Right lung (tissue), 2 donors: ENCODE measurements at regions not wholly inside any gene's neighbourhood (a gene's known extent, or its start where the extent isn't known, plus 50 kb on each side); places are given as distances from the start of the nearest gene placed in this dataset.
A peak's percentile ranks its signal among the peaks of the same experiment; 100 is the strongest.
"Not testable (repeated sequence)": the region's sequence is repeated elsewhere in the genome, so short reads cannot be mapped to it uniquely, and the experiment has no call there.

ENCODE experiments used
- DNase-seq, 2 donors: peaks; one replicate each; pipeline ENCODE4 v3.0.0-alpha.2; 2013

DNA sequence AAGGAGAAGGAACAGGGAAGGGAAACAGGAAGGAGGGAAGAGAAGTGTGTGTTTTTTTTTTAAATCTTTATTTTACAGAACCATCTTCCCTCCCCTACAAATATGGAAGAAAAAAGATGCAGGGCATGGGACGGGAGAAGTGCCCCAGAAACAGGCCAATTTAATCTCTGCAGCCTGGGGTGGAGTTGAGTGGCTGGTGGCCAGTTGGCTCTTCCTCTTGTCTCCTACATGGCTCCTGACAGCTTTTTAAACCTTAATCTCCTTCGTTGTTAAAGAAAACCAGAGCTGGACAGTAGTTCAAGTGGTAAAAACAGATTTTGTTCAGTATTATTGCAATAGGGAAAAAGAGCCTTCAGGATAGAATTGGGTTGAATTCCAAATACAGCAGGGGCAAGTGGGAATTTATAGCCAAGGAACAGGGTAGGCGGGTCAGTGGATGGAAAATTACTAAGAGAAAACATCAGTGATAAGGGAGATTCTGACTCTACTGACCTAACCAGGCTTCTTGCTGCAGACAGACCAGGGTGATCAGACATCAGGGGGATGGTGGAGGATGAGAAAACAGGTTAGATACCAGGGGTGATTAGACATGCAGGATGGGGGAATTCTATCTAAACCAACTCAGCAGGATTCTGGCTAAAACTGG lies 125.1 kb upstream of the CLINT1 start:
- DNase-seq, result no peak

DNA sequence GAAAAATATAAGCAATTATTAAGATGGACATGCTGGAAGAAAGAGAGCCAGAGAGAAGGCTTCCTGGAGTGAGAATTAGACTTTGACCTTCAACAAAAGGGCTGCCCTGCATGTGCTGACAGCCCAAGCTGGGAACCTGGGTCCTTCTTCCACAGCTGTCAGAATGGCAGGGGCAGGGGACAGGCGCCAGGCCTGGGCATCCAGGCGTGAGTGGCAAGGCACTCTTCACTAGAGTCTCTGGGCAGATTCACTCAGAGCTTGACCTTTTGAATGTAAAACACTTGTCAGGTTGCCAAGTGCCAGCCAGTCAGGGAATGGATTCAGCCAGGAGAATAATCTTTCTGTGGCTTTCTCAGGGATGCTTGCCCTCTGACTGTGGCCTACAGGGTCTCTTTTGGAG lies 119.1 kb upstream of the CLINT1 start:
- no peak for DNase-seq

DNA sequence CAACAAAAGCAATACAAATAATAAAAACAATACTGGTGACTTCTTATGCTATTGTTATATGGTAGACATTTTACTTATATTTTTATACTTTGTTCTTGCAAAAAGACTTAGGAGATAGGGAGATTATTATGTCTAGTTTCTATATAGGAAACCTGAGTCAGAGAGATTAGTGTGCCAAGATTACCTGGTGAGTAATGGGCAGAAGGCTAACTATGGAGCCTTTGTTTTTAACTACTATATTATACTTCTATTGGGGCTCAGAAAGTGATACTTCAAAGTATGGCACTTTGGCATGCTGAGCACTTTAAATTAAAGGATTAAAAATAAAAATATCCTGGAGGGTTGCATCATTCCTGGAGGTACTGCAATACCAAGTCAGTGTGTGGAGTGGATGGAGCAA lies 117.5 kb upstream of the CLINT1 start:
- no peak for DNase-seq

DNA sequence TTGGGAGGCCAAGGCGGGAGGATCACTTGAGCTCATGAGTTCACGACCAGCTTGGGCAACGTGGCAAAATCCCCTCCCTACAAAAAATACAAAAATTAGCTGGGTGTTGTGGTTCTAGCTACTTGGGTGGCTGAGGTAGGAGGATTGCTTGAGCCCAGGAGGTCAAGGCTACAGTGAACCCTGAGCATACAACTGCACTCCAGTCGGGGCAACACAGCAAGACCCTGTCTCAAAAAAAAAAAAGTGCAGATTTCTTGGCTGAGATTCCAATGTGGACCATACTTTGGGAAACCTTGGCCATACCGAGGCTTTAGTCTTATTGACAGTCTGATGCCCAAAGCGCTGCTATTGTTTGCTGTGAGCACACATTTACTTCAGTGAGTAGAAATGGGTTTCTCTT lies 113.6 kb upstream of the CLINT1 start:
- no peak for DNase-seq

DNA sequence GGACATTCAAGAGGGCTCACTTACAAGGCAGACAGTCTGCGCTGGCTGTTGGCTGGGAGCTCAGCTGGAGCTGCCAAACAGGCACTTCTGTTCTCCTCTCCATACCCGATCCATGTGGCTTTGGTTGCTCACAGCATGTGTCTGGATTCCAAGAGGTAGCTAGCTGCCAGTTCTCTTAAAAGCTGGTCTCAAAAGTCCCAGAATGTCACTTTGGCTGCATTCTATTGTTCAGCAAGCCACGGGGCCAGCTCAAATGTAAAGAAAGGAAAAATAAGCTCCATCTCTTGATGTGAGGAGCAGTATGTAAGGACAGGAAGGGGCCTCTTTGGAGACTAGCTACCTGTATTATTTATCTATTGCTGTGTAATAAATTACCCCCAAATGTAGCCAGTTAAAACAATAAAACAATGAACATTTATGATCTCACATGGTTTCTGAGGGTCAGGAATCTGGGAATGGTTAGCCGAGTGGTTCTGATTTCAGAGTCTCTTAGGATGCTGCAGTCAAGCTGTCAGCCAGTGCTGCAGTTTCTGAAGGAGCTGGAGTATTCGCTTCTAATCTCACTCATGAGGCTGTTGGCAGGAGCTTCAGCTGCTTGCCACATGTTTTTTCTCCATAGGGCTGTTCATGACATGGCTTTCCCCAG lies 112.7 kb upstream of the CLINT1 start:
- DNase-seq, result no peak

DNA sequence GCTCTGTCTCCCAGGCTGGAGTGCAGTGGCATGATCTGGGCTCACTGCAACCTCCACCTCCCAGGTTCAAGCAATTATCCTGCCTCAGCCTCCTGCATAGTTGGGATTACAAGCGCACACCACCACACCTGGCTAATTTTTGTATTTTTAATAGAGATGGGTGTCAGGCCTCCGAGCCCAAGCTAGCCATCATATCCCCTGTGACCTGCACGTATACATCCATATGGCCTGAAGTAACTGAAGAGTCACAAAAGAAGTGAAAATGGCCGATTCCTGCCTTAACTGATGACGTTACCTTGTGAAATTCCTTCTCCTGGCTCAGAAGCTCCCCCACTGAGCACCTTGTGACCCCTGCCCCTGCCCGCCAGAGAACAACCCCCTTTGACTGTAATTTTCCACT lies 109.6 kb upstream of the CLINT1 start:
- DNase-seq, result not testable (repeated sequence)

DNA sequence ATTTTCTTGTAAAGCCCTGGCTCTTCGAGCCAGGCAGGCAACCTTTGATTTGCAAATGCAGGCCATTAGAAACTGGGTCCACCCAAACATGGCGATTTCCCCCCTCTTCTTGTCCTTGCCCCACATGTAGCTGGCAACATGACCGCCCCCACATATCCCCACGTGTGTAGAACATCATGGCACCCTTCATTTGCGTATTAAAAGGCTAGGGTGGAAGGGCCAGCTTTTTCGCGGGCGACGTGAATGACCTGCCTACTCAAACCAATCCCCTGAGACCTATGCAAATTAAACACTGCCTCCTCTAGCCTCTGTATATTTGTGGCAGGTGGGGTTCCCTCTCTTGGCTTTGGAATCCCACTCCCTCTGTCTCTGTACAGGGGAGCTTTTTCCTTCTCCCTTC lies 107.0 kb upstream of the CLINT1 start:
- no peak for DNase-seq

DNA sequence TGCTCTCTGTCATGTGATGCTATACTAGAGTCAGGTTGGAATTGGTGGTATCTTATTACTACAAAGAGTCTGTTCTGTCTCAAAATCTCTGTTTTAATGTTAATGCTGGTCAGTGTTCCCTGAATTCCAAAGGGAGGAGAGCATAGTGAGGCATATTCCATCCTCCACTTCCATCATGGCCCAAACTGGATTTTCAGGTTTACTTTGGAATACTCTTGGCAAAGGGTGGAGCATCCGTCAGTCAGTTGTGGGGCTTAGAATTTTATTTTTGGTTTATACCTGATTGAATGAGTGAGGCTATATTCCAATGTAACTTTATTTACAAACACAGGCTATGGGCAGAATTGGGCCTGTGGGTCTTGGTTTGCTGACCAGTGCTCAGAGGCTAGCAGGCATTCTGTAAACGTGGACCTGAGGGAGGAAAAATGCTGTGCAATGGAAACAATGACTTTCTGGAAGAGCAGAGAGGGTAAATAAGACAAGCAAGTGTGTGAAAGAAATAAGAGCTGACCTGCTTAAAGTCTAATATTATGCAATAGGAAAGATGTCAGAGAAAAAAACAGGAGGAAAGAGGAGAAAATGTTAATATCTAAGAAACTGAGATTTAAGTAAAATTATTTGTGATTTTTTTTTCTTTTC lies 106.2 kb upstream of the CLINT1 start:
- DNase-seq, result no peak

DNA sequence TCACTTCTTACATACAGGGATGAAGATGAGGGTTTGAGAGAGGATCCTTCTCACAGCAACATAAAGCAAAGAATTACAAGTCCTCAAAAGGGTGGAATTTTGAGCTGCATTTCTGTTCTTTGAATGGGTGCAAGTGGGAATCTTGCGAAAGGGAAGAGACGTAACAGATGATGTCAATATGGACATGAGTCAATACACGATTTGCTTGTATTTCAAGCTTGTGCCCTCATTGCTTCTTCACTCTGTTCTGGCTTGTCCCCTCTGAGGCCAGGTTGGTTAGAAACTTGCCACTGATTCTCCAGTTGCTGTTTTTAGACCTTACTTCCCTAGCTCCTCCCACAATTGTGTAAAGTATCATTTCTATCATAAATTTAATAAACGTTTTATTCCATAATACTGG lies 104.8 kb upstream of the CLINT1 start:
- DNase-seq, result no peak

DNA sequence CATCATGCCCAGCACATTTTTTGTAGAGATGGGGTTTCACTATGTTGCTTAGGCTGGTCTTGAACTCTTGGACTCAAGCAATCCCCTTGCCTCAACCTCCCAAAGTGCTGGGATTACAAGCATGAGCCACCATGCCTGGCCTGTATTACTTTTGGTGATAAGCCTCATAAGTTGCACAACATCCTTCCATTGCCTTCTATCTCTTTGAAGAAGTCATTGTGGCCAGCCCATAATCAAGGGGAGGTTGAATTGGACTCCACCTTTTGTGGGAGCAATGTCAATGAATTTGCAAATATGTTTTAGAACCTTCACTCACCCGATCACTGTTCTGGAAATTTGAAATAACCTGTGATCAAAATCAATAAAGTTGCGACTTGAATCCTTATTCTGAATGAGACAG lies 104.3 kb upstream of the CLINT1 start:
- no peak for DNase-seq

DNA sequence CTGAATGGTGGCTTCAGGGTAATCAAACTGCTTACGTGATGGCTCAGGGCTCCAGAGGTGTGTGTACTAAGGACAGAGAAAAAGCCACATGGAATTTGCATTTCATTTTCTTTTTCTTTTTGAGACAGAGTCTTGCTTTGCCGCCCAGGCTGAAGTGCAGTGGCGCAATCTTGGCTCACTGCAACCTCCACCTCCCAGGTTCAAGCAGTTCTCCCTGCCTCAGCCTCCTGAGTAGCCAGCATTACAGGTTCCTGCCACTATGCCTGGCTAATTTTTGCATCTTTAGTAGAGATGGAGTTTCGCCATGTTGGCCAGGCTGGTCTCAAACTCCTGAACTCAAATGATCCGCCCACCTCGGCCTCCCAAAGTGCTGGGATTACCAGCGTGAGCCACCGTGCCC lies 103.7 kb upstream of the CLINT1 start:
- DNase-seq, result not testable (repeated sequence)

DNA sequence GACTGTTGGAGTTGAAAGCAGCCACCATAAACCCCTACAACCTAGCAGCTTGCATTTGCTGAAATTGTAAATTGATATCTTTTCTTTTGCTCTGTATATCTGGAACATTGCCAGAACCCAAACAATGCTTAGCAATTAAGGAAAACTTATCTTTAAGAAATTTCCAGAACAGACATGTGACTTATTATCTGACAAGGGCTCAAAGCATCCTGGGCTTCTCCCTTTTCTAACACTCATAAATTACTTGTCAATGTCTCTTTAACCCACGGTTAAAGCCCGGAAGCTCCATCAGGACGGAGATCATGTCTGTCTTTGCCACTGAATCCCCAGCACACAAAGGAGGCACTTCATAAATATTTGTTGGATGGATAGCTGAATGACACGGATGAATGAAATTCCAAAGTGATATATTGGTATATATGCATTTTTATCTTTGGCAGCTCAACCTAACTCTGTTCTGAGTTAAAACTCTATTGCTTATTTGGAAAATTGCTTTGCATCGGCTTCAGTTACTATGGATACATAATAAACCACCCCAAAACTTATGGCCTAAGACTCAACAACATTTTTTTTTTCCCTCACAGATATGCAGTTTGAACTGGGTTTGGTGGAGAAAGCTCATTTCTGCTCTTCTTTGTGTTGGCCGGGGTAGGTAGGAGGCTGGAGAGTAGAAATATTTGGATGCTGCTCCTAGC lies 103.1 kb upstream of the CLINT1 start:
- DNase-seq, result no peak

DNA sequence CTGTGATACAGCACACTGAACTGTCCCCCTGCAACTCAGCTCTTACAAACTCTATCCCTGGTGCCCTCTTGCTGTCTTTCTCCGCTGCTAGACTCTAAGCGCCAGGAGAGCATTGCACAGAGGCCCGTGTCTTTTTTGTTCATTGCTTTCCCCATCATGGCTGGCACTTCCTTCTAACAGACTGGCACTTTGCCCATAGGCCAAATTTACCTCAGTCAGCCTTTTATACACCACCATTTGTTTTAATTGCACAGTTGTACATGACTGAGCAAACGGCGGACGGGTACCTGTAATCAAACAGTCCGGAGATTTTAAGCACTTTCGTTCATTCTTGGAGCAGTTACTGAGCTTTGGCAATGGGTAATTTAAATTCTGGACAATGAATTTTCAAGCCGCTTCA lies 102.2 kb upstream of the CLINT1 start:
- no peak for DNase-seq

DNA sequence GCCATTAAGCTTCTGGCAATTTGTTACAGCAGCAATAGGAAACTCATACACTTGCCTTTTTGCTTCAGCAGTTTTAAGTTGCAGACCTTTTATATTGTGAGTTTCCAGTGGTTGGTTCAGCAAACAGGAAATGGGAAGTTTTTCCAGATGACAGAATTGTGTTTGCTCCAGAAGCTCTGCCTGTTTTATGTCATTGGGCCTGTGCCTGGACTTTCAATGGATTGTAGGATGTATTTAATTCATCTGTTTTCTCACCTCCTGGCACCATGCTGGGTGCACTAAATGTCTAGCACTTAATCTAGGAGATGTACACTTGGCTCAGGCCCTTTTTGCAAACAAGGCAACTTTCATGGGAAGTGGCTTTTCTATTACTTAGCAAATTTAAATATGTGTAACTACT lies 100.4 kb upstream of the CLINT1 start:
- no peak for DNase-seq

DNA sequence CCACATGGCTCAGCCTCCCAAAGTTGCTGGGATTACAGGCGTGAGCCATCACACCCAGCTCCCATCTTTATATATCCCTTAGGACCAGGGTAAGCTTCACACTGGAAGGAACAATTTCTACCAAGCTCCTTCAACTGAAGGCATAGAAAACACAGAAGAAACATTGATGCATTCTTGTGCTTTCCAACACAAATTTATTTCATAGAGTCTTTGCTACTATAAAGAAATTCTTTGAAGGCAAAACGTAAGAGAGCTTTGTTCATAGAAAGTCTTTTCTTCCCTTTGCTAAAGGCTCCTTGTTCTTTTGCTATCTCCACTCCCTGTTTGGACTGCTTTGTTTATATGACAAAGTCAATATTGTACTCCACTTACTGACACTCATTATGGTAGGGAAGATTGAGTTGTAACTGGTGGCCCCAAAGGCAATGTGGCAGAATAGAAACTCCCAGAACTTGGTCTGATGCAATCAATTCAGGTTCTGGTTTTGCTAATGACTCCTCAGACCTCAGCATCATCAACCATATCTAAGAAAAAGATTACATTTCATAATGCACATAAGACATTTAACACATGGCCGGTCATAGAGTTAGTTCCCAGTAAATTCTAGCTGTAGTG lies 97.4 kb upstream of the CLINT1 start:
- DNase-seq, result no peak

DNA sequence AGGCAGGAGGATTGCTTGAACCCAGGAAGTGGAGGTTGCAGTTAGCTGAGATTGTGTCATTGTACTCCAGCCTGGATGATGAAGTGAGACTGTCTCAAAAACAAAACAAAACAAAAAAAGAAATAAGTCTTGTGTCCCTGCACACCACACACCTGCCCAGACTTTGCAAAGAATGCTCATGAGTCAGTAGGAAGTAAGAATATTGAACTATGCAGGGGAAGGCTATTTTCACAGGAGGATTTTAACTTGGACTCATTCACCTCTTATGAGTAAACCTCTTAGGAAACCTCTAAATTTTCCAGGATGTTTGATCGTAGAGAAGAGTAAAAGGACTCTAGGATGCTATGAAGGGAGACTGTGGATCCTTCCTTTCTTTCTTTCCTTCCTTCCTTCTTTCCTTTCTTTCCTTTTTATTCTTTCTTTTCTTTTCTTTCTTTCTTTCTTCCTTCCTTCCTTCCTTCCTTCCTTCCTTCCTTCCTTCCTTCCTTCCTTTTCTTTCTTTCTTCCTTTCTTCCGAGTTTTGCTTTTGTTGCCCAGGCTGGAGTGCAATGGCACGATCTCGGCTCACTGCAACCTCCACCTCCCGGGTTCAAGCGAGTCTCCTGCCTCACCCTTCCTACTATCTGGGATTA lies 96.7 kb upstream of the CLINT1 start:
- no peak for DNase-seq

DNA sequence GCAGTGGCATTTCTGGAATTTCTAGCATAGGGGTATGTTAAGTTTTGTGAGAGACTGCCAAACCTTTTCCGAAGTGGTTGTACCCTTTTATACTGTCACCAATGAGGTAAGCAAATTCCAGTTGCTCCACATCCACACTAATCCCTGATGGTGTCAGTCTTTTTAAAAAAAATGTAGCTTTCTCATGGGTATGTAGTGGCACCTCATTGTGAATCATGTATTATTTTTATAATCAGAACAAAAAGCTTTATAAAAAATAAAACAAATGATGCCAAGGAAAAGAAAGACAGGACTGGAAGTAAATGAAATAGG lies 93.4 kb upstream of the CLINT1 start:
- no peak for DNase-seq

DNA sequence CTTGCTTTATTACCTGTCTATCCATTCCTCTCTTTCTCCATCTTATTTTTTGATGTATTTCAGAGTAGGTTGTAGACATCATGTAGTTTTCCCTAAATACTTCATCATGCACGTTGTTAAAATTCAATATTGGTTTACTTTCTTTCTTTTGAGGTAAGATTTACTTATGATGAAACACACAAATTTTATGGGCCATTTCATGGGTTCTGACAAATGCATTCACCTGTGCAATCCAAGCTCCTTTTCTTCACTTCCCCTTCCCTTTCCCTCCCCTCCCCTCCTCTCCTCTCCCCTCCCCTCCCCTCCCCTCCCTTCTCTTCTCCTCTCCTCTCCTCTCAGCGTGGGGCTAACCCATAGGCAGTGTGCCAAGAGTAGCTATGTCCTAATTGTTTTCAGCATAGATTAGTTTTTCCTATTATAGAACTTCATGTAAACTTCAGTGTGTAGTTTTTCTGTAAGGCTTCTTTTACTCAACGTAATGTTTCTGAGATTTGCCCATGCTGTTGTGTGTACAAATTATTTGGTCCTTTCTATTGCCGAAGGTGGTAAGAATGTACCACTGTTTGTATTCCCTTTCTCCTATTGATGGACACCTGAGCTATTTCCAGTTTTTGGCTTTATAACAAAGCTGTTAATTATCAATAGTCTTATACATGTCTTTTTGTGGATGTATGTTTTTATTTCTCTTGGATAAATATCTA lies 92.9 kb upstream of the CLINT1 start:
- DNase-seq, result no peak

DNA sequence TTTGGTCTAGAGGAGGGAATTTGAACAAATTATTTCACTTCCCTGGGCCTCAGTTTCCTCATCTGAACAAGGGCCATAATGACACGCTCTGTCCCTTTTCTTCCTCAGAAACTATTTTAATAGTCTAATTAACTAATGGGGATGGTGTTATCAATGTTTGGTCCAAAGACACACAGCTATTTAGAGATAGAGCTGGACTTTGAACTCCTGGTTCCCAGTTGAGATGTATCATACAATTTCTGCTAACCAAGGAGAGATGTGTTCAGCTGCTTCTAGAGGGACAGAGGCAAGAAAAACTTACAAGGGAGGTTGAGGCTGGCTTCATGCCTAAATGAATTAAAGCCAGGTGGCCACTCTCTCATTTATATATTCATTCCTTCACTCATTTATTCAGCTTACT lies 90.6 kb upstream of the CLINT1 start:
- no peak for DNase-seq

DNA sequence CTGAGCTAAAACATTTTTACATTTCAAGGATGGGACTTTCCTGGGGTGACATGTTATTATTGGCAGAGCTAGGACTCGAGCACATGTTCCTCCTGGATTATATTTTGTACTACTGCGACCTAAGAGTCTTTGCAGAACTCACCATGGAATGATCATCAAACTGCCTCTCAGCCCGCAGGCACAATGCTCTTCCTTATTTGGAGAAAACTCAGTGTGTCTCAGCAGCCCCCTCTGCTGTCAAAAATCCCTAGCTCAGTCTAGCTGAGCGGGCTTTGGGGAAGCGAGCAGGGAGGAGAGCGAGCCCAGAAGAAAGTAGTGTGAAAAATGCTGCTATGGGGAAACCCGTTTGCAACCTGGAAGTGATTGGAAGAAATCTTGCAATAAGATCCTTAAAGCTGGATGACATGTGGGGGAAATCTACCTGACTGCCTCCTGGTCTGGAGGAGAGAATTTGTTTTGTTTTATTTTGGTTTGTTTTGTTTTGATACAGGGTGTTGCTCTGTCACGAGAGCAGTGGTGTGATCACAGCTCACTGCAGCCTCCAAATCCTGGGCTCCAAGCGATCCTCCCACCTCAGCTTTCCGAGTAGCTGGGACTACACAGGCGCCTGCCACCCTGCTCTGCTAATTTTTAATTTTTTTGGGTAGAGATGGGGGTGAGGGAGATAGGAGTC lies 89.9 kb upstream of the CLINT1 start:
- peak; percentile 84 to 90 for DNase-seq

DNA sequence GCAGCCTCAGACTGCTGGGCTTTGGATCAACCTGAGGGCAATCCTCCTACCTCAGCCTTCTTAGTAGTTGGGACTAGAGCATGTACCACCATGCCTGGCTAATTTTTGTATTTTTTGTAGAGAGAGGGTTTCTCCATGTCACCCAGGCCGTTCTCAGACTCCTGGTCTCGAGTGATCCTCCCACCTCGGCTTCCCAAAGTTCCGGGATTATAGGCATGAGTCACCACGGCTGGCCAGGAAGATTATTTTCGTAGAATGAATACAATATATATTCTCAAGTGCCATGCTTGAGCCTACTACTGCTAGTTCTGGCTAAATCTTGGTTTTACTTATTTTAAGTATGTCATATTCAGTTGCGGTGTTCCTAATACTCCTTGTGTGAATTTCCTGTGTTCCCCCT lies 88.2 kb upstream of the CLINT1 start:
- no peak for DNase-seq
